GM12801 (cell line): ENCODE measurements at regions not wholly inside any gene's neighbourhood (a gene's known extent, or its start where the extent isn't known, plus 50 kb on each side); places are given as distances from the start of the nearest gene placed in this dataset.

ENCODE experiments used
- TF ChIP-seq, protein P1 (sequence below): IDR thresholded peaks from one replicate; pipeline ENCODE4 v1.5.1; 2011; ENCODE audit warnings: control low read depth; ENCODE audit not compliant: insufficient read length; ENCODE audit errors: extremely low read depth

DNA sequence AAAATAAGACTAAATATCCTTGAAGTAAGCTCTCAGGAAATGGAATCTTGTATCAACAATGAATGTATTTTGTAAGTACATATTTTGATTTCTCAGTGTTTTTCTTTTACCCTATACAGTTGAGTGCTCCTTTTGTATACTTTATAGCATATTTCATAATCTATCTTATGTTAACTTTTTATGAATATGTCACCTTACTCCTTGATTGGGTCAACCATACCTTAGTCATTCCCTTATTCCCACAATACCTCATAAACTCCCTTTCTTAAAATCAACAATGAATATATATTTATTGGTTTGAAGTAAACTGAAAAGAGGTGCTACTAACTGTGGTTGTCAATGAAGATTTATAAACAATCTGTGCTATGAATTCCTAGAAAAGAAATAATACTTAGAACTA, 686.2 kb downstream of the METTL15 start:
- TF ChIP-seq, protein P1, sequence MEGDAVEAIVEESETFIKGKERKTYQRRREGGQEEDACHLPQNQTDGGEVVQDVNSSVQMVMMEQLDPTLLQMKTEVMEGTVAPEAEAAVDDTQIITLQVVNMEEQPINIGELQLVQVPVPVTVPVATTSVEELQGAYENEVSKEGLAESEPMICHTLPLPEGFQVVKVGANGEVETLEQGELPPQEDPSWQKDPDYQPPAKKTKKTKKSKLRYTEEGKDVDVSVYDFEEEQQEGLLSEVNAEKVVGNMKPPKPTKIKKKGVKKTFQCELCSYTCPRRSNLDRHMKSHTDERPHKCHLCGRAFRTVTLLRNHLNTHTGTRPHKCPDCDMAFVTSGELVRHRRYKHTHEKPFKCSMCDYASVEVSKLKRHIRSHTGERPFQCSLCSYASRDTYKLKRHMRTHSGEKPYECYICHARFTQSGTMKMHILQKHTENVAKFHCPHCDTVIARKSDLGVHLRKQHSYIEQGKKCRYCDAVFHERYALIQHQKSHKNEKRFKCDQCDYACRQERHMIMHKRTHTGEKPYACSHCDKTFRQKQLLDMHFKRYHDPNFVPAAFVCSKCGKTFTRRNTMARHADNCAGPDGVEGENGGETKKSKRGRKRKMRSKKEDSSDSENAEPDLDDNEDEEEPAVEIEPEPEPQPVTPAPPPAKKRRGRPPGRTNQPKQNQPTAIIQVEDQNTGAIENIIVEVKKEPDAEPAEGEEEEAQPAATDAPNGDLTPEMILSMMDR = no peak

DNA sequence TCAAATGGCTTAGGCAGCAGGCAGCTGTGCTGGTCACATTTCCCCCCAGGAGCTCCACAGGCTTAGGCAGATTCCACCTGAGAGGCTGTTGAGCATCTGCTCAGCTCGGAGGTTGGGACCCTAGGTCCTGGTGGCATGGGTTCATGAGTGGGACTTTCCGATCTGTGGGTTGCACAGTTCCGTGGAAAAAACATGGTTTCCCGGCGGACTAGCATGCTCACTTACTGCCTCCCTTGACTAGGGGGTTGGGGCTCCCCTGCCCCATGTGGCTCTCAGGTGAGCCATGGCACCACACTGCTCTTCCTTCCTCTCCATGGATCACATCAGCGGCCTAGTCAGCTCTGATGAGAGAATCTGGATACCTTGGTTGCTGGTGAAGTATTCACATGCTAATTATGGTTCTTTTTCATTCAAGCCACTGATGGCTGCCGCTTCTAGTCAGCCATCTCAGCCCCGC, 685.1 kb downstream of the METTL15 start:
- TF ChIP-seq, protein P1 = no peak

DNA sequence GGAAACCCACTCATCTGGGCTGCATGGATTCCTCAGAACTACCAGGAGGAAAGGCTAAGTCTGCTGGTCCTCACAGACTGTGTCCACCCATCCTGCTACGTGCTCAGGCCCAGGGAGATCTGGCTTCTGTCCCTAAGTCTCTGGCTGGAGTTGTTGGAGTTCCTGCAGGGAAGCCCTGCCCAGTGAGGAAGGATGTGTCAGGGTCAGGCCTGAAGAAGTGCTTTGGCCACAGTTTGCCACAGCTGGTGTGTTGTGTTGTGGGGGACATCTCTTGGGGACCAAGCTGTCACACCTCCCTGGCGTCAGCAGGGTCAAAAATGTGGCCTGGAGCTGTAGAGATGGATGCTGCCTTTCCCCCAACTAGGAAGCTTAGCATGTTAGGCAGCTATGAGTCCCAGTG, 684.7 kb downstream of the METTL15 start:
- TF ChIP-seq, protein P1 = no peak

DNA sequence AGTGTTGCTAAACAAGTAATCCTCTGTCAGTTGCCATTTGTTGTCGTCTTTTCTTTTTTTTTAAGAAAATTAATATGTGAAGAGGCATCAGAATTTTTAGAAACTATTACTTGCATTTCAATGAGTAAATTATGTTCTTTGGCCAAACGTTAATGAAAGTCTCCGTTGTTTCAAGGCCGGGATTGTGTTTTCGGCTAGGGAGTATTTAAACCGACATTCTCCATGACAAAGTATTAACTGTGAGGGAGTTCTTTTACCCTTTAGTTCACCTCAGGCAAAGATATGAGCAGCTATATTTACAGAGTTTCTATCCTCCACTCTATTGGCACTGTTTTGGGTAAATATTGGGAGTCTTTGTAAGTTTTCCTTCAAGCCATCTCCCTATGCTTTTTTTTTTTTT, 668.9 kb downstream of the METTL15 start:
- TF ChIP-seq, protein P1 = no peak

DNA sequence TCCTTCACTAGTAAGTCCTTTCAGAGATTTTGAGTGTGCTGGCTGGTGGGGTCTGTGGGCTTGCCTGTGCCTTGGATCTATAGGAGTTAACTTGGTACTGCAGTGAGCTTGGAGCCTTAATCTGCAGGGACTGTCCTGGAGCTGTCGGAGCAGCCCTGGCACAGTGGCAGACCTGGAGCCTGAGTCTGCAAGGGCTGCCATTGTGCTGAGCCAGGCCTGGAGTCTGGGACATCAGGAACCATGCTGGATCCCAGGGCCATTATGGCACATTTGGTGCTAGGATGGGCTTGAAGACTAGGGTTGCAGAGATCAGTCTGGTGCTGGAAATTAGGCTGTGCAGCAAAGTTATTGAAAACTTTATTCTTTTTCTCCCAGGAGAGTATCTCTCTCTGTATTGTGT, 665.4 kb downstream of the METTL15 start:
- TF ChIP-seq, protein P1 = no peak

DNA sequence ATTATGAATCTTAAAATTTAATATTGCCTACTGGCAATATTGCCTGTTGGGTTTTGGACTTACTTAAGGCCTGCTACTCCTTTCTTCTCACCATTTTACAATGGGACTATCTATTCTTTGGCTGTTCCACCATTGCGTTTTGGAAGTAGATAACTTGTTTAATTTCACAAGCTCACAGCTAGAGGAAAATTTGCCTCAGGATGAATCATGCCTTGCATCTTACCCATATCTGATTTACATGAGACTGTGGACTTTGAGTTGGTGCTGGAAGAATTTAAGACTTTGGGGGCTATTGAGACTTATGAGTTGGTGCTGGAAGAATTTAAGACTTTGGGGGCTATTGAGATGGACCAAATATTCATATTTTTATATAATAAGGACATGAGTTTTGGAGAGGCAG, 662.6 kb downstream of the METTL15 start:
- TF ChIP-seq, protein P1 = no peak

DNA sequence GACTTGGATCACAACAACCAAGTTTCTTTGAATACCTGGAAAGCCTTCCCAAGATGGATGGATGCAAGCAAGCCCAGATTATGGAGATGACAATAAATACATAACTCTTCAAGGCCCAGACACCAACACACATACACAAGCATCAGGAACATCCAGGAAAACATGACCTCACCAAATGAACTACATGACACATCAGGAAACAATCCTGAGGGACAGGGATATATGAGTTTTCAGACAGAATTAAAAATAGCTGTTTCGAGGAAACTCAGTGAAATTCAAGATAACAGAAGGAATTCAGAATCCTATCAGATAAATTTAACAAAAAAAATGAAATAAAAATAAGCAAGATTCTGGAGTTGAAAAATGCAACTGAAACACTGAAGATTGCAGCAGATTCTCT, 659.4 kb downstream of the METTL15 start:
- TF ChIP-seq, protein P1 = no peak

DNA sequence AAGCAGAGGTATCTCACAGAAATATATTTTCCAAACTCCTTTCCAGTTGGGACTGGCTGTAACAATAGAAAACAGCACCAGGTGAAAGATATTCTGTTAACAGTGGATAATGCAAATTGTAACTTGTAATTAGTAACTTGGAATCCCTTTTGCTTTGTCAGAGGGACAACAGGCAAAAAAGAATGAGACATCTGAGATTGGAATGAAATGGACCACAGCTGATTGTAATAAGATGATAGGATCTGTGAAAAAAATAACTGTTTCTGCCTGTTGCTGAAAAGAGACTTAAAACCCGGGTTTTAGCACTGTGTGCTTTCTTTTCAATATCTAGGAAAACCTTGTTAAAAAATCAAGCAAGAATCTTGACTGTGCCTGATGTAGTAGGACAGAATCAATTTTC, 655.7 kb downstream of the METTL15 start:
- TF ChIP-seq, protein P1 = no peak
